PC-9 (cell line): ENCODE measurements at regions not wholly inside any gene's neighbourhood (a gene's known extent, or its start where the extent isn't known, plus 50 kb on each side); places are given as distances from the start of the nearest gene placed in this dataset.

ENCODE experiments used
- BruUV-seq: library from RNA; stranded (reverse); fragments of 400-500 nt; replicated peaks from 2 replicates; lab custom pipeline; 2021; lab: Mats Ljungman, UMichigan
- CTCF ChIA-PET: fragments of 300-600 bp; sonication (Branson Sonifier 250); formaldehyde crosslinking; loops from one replicate; lab custom pipeline; 2022; ENCODE audit warnings: antibody characterized with exemption; lab: Charles Lee
- POLR2A ChIA-PET: fragments of 300-600 bp; sonication (Branson Sonifier 250); formaldehyde crosslinking; loops from one replicate; lab custom pipeline; 2022; ENCODE audit warnings: antibody characterized with exemption; ENCODE audit not compliant: unreplicated experiment; lab: Charles Lee
- DNase-seq, 2 experiments: peaks; one replicate each; pipeline versions ENCODE4 v3.0.0 to v3.0.0-alpha.2; 2015 to 2022; ENCODE audit warnings: mixed read lengths in 1 of 2
- H2AFZ ChIP-seq: fragments of 200-600 bp; sonication (generic); 2 replicates; pipeline ENCODE4 v1.8.1; 2017; ENCODE audit warnings: antibody characterized with exemption
- H3F3A ChIP-seq: fragments of 200-600 bp; sonication (generic); 2 replicates; pipeline ENCODE4 v1.8.1; 2017; ENCODE audit warnings: antibody characterized with exemption, mild to moderate bottlenecking, low read depth; ENCODE audit not compliant: insufficient read depth
- H3K27ac ChIP-seq: fragments of 200-600 bp; sonication (generic); 2 replicates; pipeline ENCODE4 v1.6.1; 2016; ENCODE audit warnings: mixed run types
- H3K27me3 ChIP-seq: fragments of 200-600 bp; sonication (generic); 2 replicates; pipeline ENCODE4 v1.6.1; 2016; ENCODE audit warnings: low read depth, mixed run types; ENCODE audit not compliant: insufficient read depth
- H3K36me3 ChIP-seq: fragments of 200-600 bp; sonication (generic); 2 replicates; pipeline ENCODE4 v1.6.1; 2016; ENCODE audit warnings: low read depth, mixed run types
- H3K4me1 ChIP-seq: fragments of 200-600 bp; sonication (generic); replicated peaks from 2 replicates; pipeline ENCODE4 v1.6.1; 2016; ENCODE audit warnings: mixed run types; ENCODE audit not compliant: insufficient read depth
- H3K4me2 ChIP-seq: fragments of 200-600 bp; sonication (generic); 2 replicates; pipeline ENCODE4 v1.6.1; 2017; ENCODE audit warnings: mixed run types
- H3K4me3 ChIP-seq: fragments of 200-600 bp; sonication (generic); 2 replicates; pipeline ENCODE4 v1.6.1; 2016; ENCODE audit warnings: mixed run types
- H3K79me2 ChIP-seq: fragments of 200-600 bp; sonication (generic); 2 replicates; pipeline ENCODE4 v1.6.1; 2017; ENCODE audit warnings: low read depth, mixed run types
- H3K9me2 ChIP-seq: fragments of 200-600 bp; sonication (generic); 2 replicates; pipeline ENCODE4 v1.8.1; 2017; ENCODE audit warnings: mild to moderate bottlenecking; ENCODE audit not compliant: insufficient read depth
- H3K9me3 ChIP-seq: fragments of 200-600 bp; sonication (generic); 2 replicates; pipeline ENCODE4 v1.8.1; 2016; ENCODE audit warnings: low read depth; ENCODE audit not compliant: insufficient read depth
- H4K20me1 ChIP-seq: fragments of 200-600 bp; sonication (generic); 2 replicates; pipeline ENCODE4 v1.8.1; 2017; ENCODE audit not compliant: insufficient read depth
- CTCF ChIP-seq: fragments of 200-600 bp; sonication (generic); conservative IDR thresholded peaks from 2 replicates; pipeline ENCODE4 v1.6.1; 2017; ENCODE audit warnings: mixed run types, antibody characterized with exemption, mild to moderate bottlenecking, moderate library complexity
- EZH2 ChIP-seq: fragments of 200-600 bp; sonication (generic); IDR thresholded peaks from 2 replicates; pipeline ENCODE4 v1.8.0; 2017; ENCODE audit warnings: antibody characterized with exemption, low read depth
- intact Hi-C: fragments of 100-400 bp; cut with micrococcal nuclease; formaldehyde crosslinking; loops from one replicate; pipeline ENCODE4 v1.10.0; 2022; ENCODE audit not compliant: unreplicated experiment

GRCh38 chr5:35320029-35320428 is 89.7 kb upstream of the PRLR start:
- Histone ChIP-seq H3K36me3 (no peaks in the 10 kb centered on the region), H3F3A (no peaks in the 10 kb centered on the region), H3K27me3 (0 out of 2 replicates have a peak, but pooled peaks cover 7% of the 10 kb centered on the region), H2AFZ (no peak overlapping the region), H3K4me1 (no peaks in the 10 kb centered on the region), H3K27ac (no peak overlapping the region), H3K9me2 (no peaks in the 10 kb centered on the region), H3K9me3 (no peaks in the 10 kb centered on the region), H3K79me2 (no peaks in the 10 kb centered on the region), H4K20me1 (no peaks in the 10 kb centered on the region), H3K4me3 (no peak overlapping the region), H3K4me2 (no peak overlapping the region)
- no TSS peak for BruUV-seq
- no peak for TF ChIP-seq CTCF
- no peak for TF ChIP-seq EZH2
- ChIA-PET CTCF (no interaction called here), POLR2A (no interaction called here)
- no peak for DNase-seq
- intact Hi-C loops: no loop called here

- TF ChIP-seq EZH2 (no peak), CTCF (no peak)
- BruUV-seq: no TSS peak
- POLR2A ChIA-PET: no interaction called here
These were observed 89.2 kb upstream of the PRLR start for GRCh38 chr5:35319333-35320002.

GRCh38 chr5:35317586-35317985 is 87.3 kb upstream of the PRLR start:
- DNase-seq: peak in 1 of 2 experiments; percentile 16
- no peak for TF ChIP-seq EZH2
- TF ChIP-seq CTCF: no peak
- BruUV-seq: no TSS peak
- Histone ChIP-seq H3K4me2 (no peak overlapping the region), H3K9me2 (no peaks in the 10 kb centered on the region), H3K4me1 (no peaks in the 10 kb centered on the region), H3K36me3 (no peaks in the 10 kb centered on the region), H3K79me2 (no peaks in the 10 kb centered on the region), H3K27ac (no peak overlapping the region), H3K27me3 (0 out of 2 replicates have a peak, but pooled peaks cover 7% of the 10 kb centered on the region), H4K20me1 (no peaks in the 10 kb centered on the region), H3K4me3 (no peak overlapping the region), H2AFZ (no peak overlapping the region), H3F3A (no peaks in the 10 kb centered on the region), H3K9me3 (no peaks in the 10 kb centered on the region)
- intact Hi-C loops: no loop called here
- ChIA-PET CTCF (no interaction called here), POLR2A (no interaction called here)

More at GRCh38 chr5:35319333-35320002, 89.2 kb upstream of the PRLR start:
- intact Hi-C loops: no loop called here
- no peaks in the 10 kb centered on the region for H3K9me3 ChIP-seq
- no peak overlapping the region for H3K27ac ChIP-seq
- peak in 1 of 2 experiments; percentile 21 for DNase-seq
- no peaks in the 10 kb centered on the region for H3K4me1 ChIP-seq
- no peak overlapping the region for H2AFZ ChIP-seq
- CTCF ChIA-PET: no interaction called here
- no peaks in the 10 kb centered on the region for H3K36me3 ChIP-seq
- H3K79me2 ChIP-seq: no peaks in the 10 kb centered on the region
- no peak overlapping the region for H3K4me3 ChIP-seq
- no peaks in the 10 kb centered on the region for H3F3A ChIP-seq
- H3K27me3 ChIP-seq: 0 out of 2 replicates have a peak, but pooled peaks cover 7% of the 10 kb centered on the region
- no peaks in the 10 kb centered on the region for H4K20me1 ChIP-seq
- H3K9me2 ChIP-seq: no peaks in the 10 kb centered on the region
- H3K4me2 ChIP-seq: no peak overlapping the region
